ENCODE measurements at regions not wholly inside any gene's neighbourhood (a gene's known extent, or its start where the extent isn't known, plus 50 kb on each side); places are given as distances from the start of the nearest gene placed in this dataset.

- H4K20me1 ChIP-seq (replicated peaks; ENCODE audit: control insufficient read depth, extremely low read depth, insufficient read depth, low read length) = no peaks in the 10 kb centered on the region
- dilution Hi-C loops (cut with MboI; ENCODE audit: extremely low pct_ligation_motif_present, low sequenced_read_pairs) = no loop called here
- no peaks in the 10 kb centered on the region for H3K79me2 ChIP-seq (ENCODE audit: control insufficient read depth, insufficient read depth, low read length)
- intact Hi-C loops (cut with micrococcal nuclease) = no loop called here
- no peaks in the 10 kb centered on the region for H3K27me3 ChIP-seq (ENCODE audit: control insufficient read depth in 2 of 2, insufficient read depth in 2 of 2, low read length in 2 of 2)
- ChIA-PET POLR2A (no interaction called here), CTCF (interaction anchor here (0.7 to 1.2 kb wide), 3 partner anchors 11 to 22 kb away, joined by 3 to 4 read pairs (median 4); no protein-coding TSS in a partner anchor)
- H3K4me1 ChIP-seq (ENCODE audit: control insufficient read depth, extremely low read depth, insufficient read depth, low read length) = no peaks in the 10 kb centered on the region
- no peak overlapping the region for H2AFZ ChIP-seq (ENCODE audit: low read depth, low read length)
- no peaks in the 10 kb centered on the region for H3K36me3 ChIP-seq (ENCODE audit: control insufficient read depth in 2 of 2, extremely low read depth in 1 of 2, insufficient read depth in 2 of 2, low read length in 2 of 2)
- no peaks in the 10 kb centered on the region for H3K9me1 ChIP-seq (replicated peaks; ENCODE audit: control insufficient read depth, extremely low read depth, insufficient read depth, low read length)
- no peak overlapping the region for H3K9ac ChIP-seq (replicated peaks; ENCODE audit: extremely low read depth, insufficient read depth, low read length)
- BruUV-seq (replicated peaks) = no TSS peak
- no peak overlapping the region for H3K4me3 ChIP-seq (replicated peaks in 1 of 3; ENCODE audit: insufficient read depth in 1 of 3, low read depth in 1 of 3, low read length in 3 of 3)
- no peak overlapping the region for H3K4me2 ChIP-seq (ENCODE audit: insufficient read depth, low read length)
- TF ChIP-seq JUN (IDR thresholded peaks at IDR 0.05; ENCODE audit: borderline replicate concordance, insufficient read depth, insufficient read length, low read depth) (no peak), MYC (IDR thresholded peaks at IDR 0.05; ENCODE audit: low read depth, low read length) (no peak), POLR2A (IDR thresholded peaks at IDR 0.05; ENCODE audit: low read depth, low read length) (no peak), CTCF (IDR thresholded peaks at IDR 0.05; ENCODE audit: extremely low read depth in 1 of 2, insufficient read depth in 1 of 2, low read depth in 1 of 2, low read length in 2 of 2) (no peak), POLR2AphosphoS5 (IDR thresholded peaks at IDR 0.05; ENCODE audit: insufficient read depth, low read depth, low read length) (no peak), MAX (IDR thresholded peaks at IDR 0.05; ENCODE audit: insufficient read depth, insufficient read length) (no peak), FOS (IDR thresholded peaks at IDR 0.05; ENCODE audit: borderline replicate concordance, insufficient read depth, low read length) (no peak), EZH2 (IDR thresholded peaks at IDR 0.05; ENCODE audit: borderline replicate concordance, low read depth, low read length, severe bottlenecking) (no peak), GATA2 (IDR thresholded peaks at IDR 0.05; ENCODE audit: insufficient read depth, insufficient read length, low read depth, low read length) (no peak)
- DNase-seq (ENCODE audit: low read depth, low spot score) (no peak), FAIRE-seq (no peak)
- no peak overlapping the region for H3K27ac ChIP-seq (ENCODE audit: insufficient read depth, low read depth, low read length)
- no peaks in the 10 kb centered on the region for H3K9me3 ChIP-seq (replicated peaks; ENCODE audit: control insufficient read depth, insufficient read depth, low read length)
Observed at GRCh38 chr12:90080616-90081015, 372.0 kb upstream of the ATP2B1 start.
